Endothelial cell of umbilical vein (primary cell): ENCODE measurements at regions not wholly inside any gene's neighbourhood (a gene's known extent, or its start where the extent isn't known, plus 50 kb on each side); places are given as distances from the start of the nearest gene placed in this dataset.

Experiments used
- BruUV-seq: library from RNA; stranded (reverse); fragments of 400-500 nt; replicated peaks from 2 replicates; lab custom pipeline; 2021; lab: Mats Ljungman, UMichigan
- CTCF ChIA-PET: fragments of 300-600, 350-600 bp; sonication (Branson Sonifier 250); formaldehyde crosslinking; loops from one replicate; lab custom pipeline; 2021; ENCODE audit warnings: antibody characterized with exemption, inconsistent platforms; lab: Charles Lee
- POLR2A ChIA-PET: fragments of 300-600, 350-600 bp; sonication (Branson Sonifier 250); formaldehyde crosslinking; loops from one replicate; lab custom pipeline; 2021; ENCODE audit warnings: antibody characterized with exemption, inconsistent platforms; lab: Charles Lee
- DNase-seq: peaks from one replicate; pipeline ENCODE4 v3.0.0-alpha.2; 2011; ENCODE audit warnings: low read depth, low spot score
- FAIRE-seq: peaks from 2 replicates; lab custom pipeline; 2011; peaks lifted over from hg19 to GRCh38; lab: Jason Lieb, UNC
- H2AFZ ChIP-seq: 2 replicates; pipeline ENCODE4 v1.6.0; 2012; ENCODE audit warnings: low read depth, low read length, control low read depth, inconsistent platforms
- H3K27ac ChIP-seq: 2 replicates; pipeline ENCODE4 v1.5.1; 2011; ENCODE audit warnings: low read depth, mild to moderate bottlenecking, control low read depth, low read length, moderate library complexity; ENCODE audit not compliant: insufficient read depth
- H3K27me3 ChIP-seq, 2 experiments: 2 replicates each; pipeline versions ENCODE4 v1.6.0 to v1.6.1; 2011; ENCODE audit warnings: low read length in 2 of 2, mixed read lengths in 1 of 2; ENCODE audit not compliant: control insufficient read depth in 2 of 2, insufficient read depth in 2 of 2
- H3K36me3 ChIP-seq, 2 experiments: 2 replicates in 1 of 2; 3 replicates in 1 of 2; pipeline ENCODE4 v1.5.1; 2011; ENCODE audit warnings: low read length in 2 of 2, mild to moderate bottlenecking in 1 of 2, moderate library complexity in 1 of 2; ENCODE audit not compliant: control insufficient read depth in 2 of 2, insufficient read depth in 2 of 2; ENCODE audit errors: extremely low read depth in 1 of 2
- H3K4me1 ChIP-seq: 3 replicates; pipeline ENCODE4 v1.5.1; 2011; ENCODE audit warnings: mild to moderate bottlenecking, low read length; ENCODE audit not compliant: control insufficient read depth, insufficient read depth; ENCODE audit errors: extremely low read depth
- H3K4me2 ChIP-seq: 2 replicates; pipeline ENCODE4 v1.6.1; 2011; ENCODE audit warnings: low read length, control low read depth, mixed read lengths; ENCODE audit not compliant: insufficient read depth
- H3K4me3 ChIP-seq, 3 experiments: fragments of 200-600 bp in 1 of 3; sonication (generic), shearing (Covaris generic) in 1 of 3; replicated peaks in 1 of 3; 2 replicates each; pipeline ENCODE4 v1.5.1; 2011 to 2016; ENCODE audit warnings: control low read depth in 3 of 3, low read length in 3 of 3, mild to moderate bottlenecking in 2 of 3, inconsistent platforms in 1 of 3, low read depth in 1 of 3, moderate library complexity in 1 of 3; ENCODE audit not compliant: insufficient read depth in 1 of 3
- H3K79me2 ChIP-seq: 2 replicates; pipeline ENCODE4 v1.6.0; 2012; ENCODE audit warnings: low read length, inconsistent platforms; ENCODE audit not compliant: control insufficient read depth, insufficient read depth
- H3K9ac ChIP-seq: replicated peaks from 2 replicates; pipeline ENCODE3; 2011; ENCODE audit warnings: low read length, control low read depth; ENCODE audit not compliant: insufficient read depth; ENCODE audit errors: extremely low read depth
- H3K9me1 ChIP-seq: replicated peaks from 3 replicates; pipeline ENCODE4 v1.6.0; 2011; ENCODE audit warnings: mild to moderate bottlenecking, low read length; ENCODE audit not compliant: control insufficient read depth, insufficient read depth; ENCODE audit errors: extremely low read depth
- H3K9me3 ChIP-seq: replicated peaks from 2 replicates; pipeline ENCODE4 v1.5.1; 2012; ENCODE audit warnings: low read length, inconsistent platforms; ENCODE audit not compliant: control insufficient read depth, insufficient read depth
- H4K20me1 ChIP-seq: replicated peaks from 2 replicates; pipeline ENCODE3; 2011; ENCODE audit warnings: mild to moderate bottlenecking, low read length; ENCODE audit not compliant: control insufficient read depth, insufficient read depth; ENCODE audit errors: extremely low read depth
- CTCF ChIP-seq, 2 donors: IDR thresholded peaks; 1 replicate in 1 of 2; 2 replicates in 1 of 2; pipeline ENCODE4 v1.5.1; 2011; ENCODE audit warnings: low read length in 2 of 2, mild to moderate bottlenecking in 2 of 2, moderate library complexity in 2 of 2, control low read depth in 1 of 2, inconsistent platforms in 1 of 2, low read depth in 1 of 2; ENCODE audit not compliant: insufficient read depth in 1 of 2; ENCODE audit errors: extremely low read depth in 1 of 2
- EZH2 ChIP-seq: IDR thresholded peaks from 2 replicates; pipeline ENCODE4 v1.6.1; 2012; ENCODE audit warnings: borderline replicate concordance, low read depth, mild to moderate bottlenecking, moderate library complexity, low read length, inconsistent platforms; ENCODE audit not compliant: severe bottlenecking
- JUN ChIP-seq: IDR thresholded peaks from 2 replicates; pipeline ENCODE4 v1.6.1; 2011; ENCODE audit warnings: borderline replicate concordance, low read depth; ENCODE audit not compliant: insufficient read length, insufficient read depth
- MAX ChIP-seq: IDR thresholded peaks from 2 replicates; pipeline ENCODE4 v1.6.1; 2011; ENCODE audit not compliant: insufficient read depth, insufficient read length
- dilution Hi-C: fragments of 300-500 bp; cut with MboI; formaldehyde crosslinking; loops from one replicate; pipeline ENCODE4 v1.15.0; 2019; ENCODE audit warnings: low sequenced_read_pairs; ENCODE audit not compliant: extremely low pct_ligation_motif_present
- intact Hi-C: fragments of 100-400 bp; cut with micrococcal nuclease; formaldehyde crosslinking; loops from one replicate; pipeline ENCODE4 v1.10.0; 2022

- Histone ChIP-seq H3K4me2 (no peak overlapping the region), H3K4me1 (peaks cover 21% of the 10 kb centered on the region), H3K9me3 (no peaks in the 10 kb centered on the region), H2AFZ (no peak overlapping the region), H3K27me3 (no peaks in the 10 kb centered on the region), H3K36me3 (no peaks in the 10 kb centered on the region), H3K4me3 (no peak overlapping the region), H4K20me1 (no peaks in the 10 kb centered on the region), H3K9me1 (no peaks in the 10 kb centered on the region), H3K9ac (no peak overlapping the region), H3K27ac (no peak overlapping the region), H3K79me2 (no peaks in the 10 kb centered on the region)
- intact Hi-C loops: no loop called here
- dilution Hi-C loops: no loop called here
- BruUV-seq: no TSS peak
- ChIA-PET POLR2A (no interaction called here), CTCF (interaction anchor here (1.0 kb wide), 1 partner anchor 18 kb away, joined by 3 read pairs; no protein-coding TSS in a partner anchor)
- no peak for TF ChIP-seq EZH2
- TF ChIP-seq CTCF (IDR thresholded peaks at IDR 0.05; ENCODE audit: extremely low read depth in 1 of 2, insufficient read depth in 1 of 2, low read depth in 1 of 2, low read length in 2 of 2): no peak
- TF ChIP-seq MAX: no peak
- no peak for TF ChIP-seq JUN
- no peak for DNase-seq
- no peak for FAIRE-seq
Measured at GRCh38 chr2:82792316-82792715, 1666.8 kb downstream of the SUCLG1 start.
